ENCODE measurements at regions not wholly inside any gene's neighbourhood (a gene's known extent, or its start where the extent isn't known, plus 50 kb on each side); places are given as distances from the start of the nearest gene placed in this dataset.
"Not testable (repeated sequence)": the region's sequence is repeated elsewhere in the genome, so short reads cannot be mapped to it uniquely, and the experiment has no call there.

DNA sequence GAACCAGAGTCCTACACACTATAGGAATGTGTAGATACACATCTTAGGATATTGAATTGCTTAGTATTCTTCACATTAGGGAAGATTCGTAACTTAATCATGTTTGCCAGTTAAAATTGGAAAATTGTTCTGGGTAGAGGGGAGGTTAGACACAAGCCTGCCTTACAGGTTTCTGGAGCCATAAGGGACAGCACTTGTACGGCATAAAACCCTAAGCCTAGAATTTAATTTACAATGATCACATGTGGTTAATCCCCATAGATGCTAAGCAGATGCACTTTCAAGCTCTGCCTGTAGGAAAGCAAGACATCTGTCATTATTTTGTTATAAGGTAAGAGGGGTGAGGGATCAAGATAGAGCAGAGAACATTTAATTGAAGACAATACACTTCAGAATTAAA lies 820.7 kb downstream of the NCAM2 start:
- intact Hi-C loops (cut with micrococcal nuclease), result no loop called here
- no peak overlapping the region for H3K27ac Mint-ChIP-seq
- no peaks in the 10 kb centered on the region for H3K36me3 Mint-ChIP-seq (ENCODE audit: low read depth)
- no peaks in the 10 kb centered on the region for H3K4me1 Mint-ChIP-seq (ENCODE audit: low read depth)
- no peak overlapping the region for H3K4me3 Mint-ChIP-seq (ENCODE audit: low read depth)
- DNase-seq (ENCODE audit: low spot score), result no peak
- H3K27me3 Mint-ChIP-seq (ENCODE audit: low read depth), result no peaks in the 10 kb centered on the region
- peaks cover 31% of the 10 kb centered on the region for H3K9me3 Mint-ChIP-seq

DNA sequence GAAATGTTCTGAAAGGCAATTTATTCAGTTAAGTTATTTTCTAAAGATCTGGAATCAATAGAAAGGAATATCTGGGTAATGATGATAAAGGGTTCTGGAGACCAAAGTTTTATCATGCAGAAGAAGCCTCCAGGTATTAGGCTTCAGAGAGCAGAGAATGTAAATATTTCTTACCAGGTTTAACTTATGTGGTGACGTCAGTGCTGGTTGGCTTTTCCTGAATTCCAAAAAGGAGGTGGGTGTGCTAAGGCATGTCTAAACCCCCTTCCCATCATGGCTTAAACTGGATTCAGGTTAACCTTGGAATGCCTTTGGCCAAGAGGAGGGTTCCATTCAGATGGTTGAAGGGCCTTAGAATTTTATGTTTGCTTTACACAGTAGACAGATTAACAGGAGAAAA lies 829.9 kb downstream of the NCAM2 start:
- H3K4me3 Mint-ChIP-seq (ENCODE audit: low read depth), result no peak overlapping the region
- intact Hi-C loops (cut with micrococcal nuclease), result no loop called here
- no peak for DNase-seq (ENCODE audit: low spot score)
- H3K9me3 Mint-ChIP-seq, result peaks cover 29% of the 10 kb centered on the region
- H3K27me3 Mint-ChIP-seq (ENCODE audit: low read depth), result no peaks in the 10 kb centered on the region
- no peaks in the 10 kb centered on the region for H3K4me1 Mint-ChIP-seq (ENCODE audit: low read depth)
- H3K27ac Mint-ChIP-seq, result no peak overlapping the region
- H3K36me3 Mint-ChIP-seq (ENCODE audit: low read depth), result no peaks in the 10 kb centered on the region

DNA sequence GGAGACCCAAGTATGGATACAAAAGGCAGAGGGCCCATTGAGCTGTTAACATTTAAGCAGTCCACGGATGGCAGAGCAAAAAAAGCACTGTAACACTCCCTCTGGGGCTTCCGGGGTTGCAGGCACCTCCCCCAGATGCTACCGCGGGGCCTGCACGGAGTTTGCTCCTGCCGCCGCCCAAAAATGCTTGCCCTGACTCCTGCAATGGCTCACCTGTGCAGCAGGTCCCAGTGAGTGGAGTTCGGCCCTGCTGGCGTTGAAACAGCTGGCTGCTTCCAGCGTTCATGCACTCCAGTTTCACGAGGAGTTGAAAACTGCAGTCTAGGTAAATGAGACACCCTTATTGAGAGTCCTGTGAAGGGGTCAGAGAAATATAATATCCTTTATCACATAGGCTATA lies 832.8 kb downstream of the NCAM2 start:
- no peaks in the 10 kb centered on the region for H3K36me3 Mint-ChIP-seq (ENCODE audit: low read depth)
- H3K27ac Mint-ChIP-seq, result no peak overlapping the region
- DNase-seq (ENCODE audit: low spot score), result no peak
- no peak overlapping the region for H3K4me3 Mint-ChIP-seq (ENCODE audit: low read depth)
- no peaks in the 10 kb centered on the region for H3K4me1 Mint-ChIP-seq (ENCODE audit: low read depth)
- intact Hi-C loops (cut with micrococcal nuclease), result no loop called here
- peaks cover 27% of the 10 kb centered on the region for H3K9me3 Mint-ChIP-seq
- H3K27me3 Mint-ChIP-seq (ENCODE audit: low read depth), result no peaks in the 10 kb centered on the region

DNA sequence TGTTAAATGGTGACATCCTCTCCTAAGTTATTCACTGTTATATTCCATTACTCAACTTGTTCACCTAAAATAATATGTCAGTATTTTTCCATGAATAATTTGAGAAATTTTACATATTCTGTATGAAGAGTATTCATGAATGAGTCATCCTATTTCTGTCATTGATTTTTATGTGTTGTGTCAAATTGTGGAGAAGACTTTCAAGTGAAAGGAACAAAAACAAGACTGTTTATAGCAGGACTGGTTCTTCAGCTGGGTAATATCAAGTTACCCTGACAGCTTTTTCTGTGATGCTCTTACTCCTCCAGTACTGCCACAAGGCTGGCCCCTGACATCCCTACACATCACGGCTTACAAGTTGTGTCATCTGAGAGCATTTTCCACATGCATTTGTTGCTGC lies 847.7 kb downstream of the NCAM2 start:
- Mint-ChIP-seq H3K4me3 (ENCODE audit: low read depth) (no peak overlapping the region), H3K9me3 (peaks cover 28% of the 10 kb centered on the region), H3K36me3 (ENCODE audit: low read depth) (no peaks in the 10 kb centered on the region), H3K4me1 (ENCODE audit: low read depth) (no peaks in the 10 kb centered on the region), H3K27ac (no peak overlapping the region), H3K27me3 (ENCODE audit: low read depth) (no peaks in the 10 kb centered on the region)
- DNase-seq (ENCODE audit: low spot score), result no peak
- intact Hi-C loops (cut with micrococcal nuclease), result no loop called here

DNA sequence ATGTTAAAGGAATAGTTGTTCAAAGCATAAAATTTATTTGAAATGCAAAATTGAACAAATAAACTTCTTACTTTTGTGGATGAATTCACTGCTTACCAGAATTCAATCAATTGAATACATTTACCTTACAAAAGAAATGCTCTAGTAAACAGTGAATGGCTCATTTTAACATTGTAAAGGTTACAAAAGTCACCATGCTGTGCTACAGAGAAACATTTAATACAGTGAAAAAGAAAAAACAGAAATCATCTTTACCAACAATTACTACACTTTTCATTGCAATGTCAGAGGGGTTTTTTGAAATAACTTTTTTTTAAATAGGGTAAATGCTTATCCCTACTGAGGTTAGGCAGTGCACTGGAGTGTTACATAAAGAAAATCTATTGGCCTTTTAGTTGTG lies 853.0 kb downstream of the NCAM2 start:
- no peak for DNase-seq (ENCODE audit: low spot score)
- no peak overlapping the region for H3K27ac Mint-ChIP-seq
- H3K27me3 Mint-ChIP-seq (ENCODE audit: low read depth), result no peaks in the 10 kb centered on the region
- intact Hi-C loops (cut with micrococcal nuclease), result no loop called here
- H3K9me3 Mint-ChIP-seq, result peaks cover 23% of the 10 kb centered on the region
- H3K4me3 Mint-ChIP-seq (ENCODE audit: low read depth), result no peak overlapping the region
- H3K36me3 Mint-ChIP-seq (ENCODE audit: low read depth), result no peaks in the 10 kb centered on the region
- no peaks in the 10 kb centered on the region for H3K4me1 Mint-ChIP-seq (ENCODE audit: low read depth)

DNA sequence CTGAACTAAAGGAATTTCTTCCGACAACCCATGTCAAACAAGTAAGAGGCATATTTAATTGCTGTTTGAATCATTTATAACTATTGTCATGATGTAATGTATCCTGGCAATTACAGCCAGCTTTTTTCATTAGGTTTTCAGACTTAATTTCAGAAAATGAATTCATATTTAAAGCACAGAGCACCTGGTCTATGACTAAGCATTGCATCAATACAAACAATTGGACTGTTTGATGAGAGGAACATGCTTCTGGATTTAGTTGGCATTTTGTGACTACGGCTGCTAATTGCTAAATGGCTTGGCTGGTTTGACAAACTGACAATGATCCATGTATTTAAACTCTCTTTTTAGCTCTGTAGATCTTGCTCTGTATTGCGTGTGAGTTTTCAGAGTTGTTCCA lies 853.4 kb downstream of the NCAM2 start:
- H3K4me1 Mint-ChIP-seq (ENCODE audit: low read depth), result no peaks in the 10 kb centered on the region
- intact Hi-C loops (cut with micrococcal nuclease), result no loop called here

DNA sequence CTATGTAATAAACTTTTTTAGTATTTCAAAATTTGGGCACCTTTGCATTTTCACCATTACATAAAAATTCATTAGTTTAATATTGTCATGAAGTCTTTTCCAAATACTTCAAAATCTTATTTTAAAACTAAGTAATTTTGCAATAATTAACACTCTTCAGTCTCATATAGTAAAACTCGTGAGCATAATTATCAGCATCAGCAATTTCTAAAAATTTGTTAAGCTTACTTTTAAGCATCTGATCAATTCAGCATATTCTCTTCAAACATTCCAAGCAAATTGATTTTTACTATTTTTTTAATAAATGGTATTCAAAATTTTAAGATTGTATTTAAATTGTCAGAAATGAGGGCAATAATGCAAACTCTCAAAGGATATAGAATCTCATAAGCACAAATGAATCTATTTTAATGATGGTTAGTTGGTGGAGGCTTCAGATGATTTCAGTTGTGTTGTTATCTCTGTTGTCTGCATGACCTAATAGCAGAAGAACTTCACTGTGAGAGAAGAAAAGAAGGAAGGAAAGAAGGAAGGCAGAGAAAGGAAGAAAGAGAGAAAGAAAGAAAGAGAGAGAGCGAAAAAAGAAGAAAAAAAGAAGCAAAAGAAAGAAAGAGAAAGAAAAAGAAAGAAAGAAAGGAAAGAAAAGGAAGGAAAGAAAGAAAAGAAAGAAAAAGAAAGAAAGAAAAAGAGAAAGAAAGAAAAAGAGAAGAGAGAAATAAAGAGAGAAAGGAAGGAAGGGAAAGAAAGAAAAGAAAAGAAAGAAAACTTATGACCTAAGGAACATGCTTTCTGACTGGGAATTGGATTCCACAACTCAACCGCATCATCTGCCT lies 860.5 kb downstream of the NCAM2 start:
- H3K27me3 Mint-ChIP-seq (ENCODE audit: low read depth), result no peaks in the 10 kb centered on the region
- no peaks in the 10 kb centered on the region for H3K36me3 Mint-ChIP-seq (ENCODE audit: low read depth)
- no peak overlapping the region for H3K4me3 Mint-ChIP-seq (ENCODE audit: low read depth)
- intact Hi-C loops (cut with micrococcal nuclease), result no loop called here
- H3K4me1 Mint-ChIP-seq (ENCODE audit: low read depth), result peaks cover 1% of the 10 kb centered on the region
- H3K27ac Mint-ChIP-seq, result no peak overlapping the region
- H3K9me3 Mint-ChIP-seq, result peaks cover 23% of the 10 kb centered on the region
- no peak for DNase-seq (ENCODE audit: low spot score)

More for the DNA sequence above, 853.4 kb downstream of the NCAM2 start:
- H3K9me3 Mint-ChIP-seq, result peaks cover 20% of the 10 kb centered on the region
- no peaks in the 10 kb centered on the region for H3K36me3 Mint-ChIP-seq (ENCODE audit: low read depth)
- no peak for DNase-seq (ENCODE audit: low spot score)
- no peak overlapping the region for H3K4me3 Mint-ChIP-seq (ENCODE audit: low read depth)
- no peaks in the 10 kb centered on the region for H3K27me3 Mint-ChIP-seq (ENCODE audit: low read depth)
- H3K27ac Mint-ChIP-seq, result no peak overlapping the region

DNA sequence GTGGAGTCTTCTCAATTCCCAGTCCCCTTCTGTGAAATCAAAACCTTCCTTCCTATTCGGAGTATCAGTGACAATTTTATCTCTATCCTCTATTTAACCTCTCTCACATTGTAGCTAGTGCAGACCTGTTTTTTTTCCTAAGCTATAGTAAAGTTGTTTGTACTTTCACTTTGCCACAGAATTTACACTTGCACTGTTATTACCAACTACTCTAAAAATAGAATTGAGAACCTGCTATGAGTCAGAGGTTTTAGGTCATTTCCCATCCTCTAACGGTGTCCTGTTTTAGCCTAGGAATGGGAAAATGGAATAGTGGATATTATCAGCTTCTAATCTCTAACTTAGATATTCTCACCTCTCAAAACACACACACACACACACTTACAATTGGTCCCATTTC lies 862.7 kb downstream of the NCAM2 start:
- Mint-ChIP-seq H3K36me3 (ENCODE audit: low read depth) (no peaks in the 10 kb centered on the region), H3K4me3 (ENCODE audit: low read depth) (no peak overlapping the region), H3K4me1 (ENCODE audit: low read depth) (peaks cover 1% of the 10 kb centered on the region), H3K27me3 (ENCODE audit: low read depth) (no peaks in the 10 kb centered on the region), H3K27ac (no peak overlapping the region), H3K9me3 (peaks cover 14% of the 10 kb centered on the region)
- intact Hi-C loops (cut with micrococcal nuclease), result no loop called here
- DNase-seq (ENCODE audit: low spot score), result no peak

DNA sequence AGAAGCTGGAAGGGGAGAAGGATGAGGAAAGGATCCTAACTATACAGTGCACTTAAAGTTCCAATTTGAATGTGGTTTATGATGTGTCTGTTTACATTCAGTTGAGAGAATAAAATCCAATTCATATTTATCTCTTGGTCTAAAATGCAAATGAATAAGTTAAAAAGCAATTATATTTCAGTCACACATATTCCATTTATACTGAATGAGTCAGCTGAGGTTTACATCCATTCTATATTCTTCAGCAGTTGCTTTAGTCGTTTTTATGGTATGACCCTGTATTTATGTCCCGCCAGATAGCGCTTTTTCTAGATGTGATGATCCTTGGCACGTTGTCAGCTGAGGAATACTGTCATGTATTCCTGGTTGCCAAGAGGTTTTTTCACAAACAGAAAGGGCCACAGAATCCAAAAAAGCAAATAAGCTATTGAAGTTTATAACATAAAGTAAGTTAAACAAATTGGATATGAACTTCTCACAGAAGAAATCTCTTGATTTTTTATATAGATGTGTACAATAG lies 866.2 kb downstream of the NCAM2 start:
- H3K9me3 Mint-ChIP-seq, result peaks cover 17% of the 10 kb centered on the region
- H3K4me3 Mint-ChIP-seq (ENCODE audit: low read depth), result no peak overlapping the region
- H3K27me3 Mint-ChIP-seq (ENCODE audit: low read depth), result no peaks in the 10 kb centered on the region
- H3K36me3 Mint-ChIP-seq (ENCODE audit: low read depth), result no peaks in the 10 kb centered on the region
- H3K4me1 Mint-ChIP-seq (ENCODE audit: low read depth), result peaks cover 1% of the 10 kb centered on the region
- intact Hi-C loops (cut with micrococcal nuclease), result no loop called here
- DNase-seq (ENCODE audit: low spot score), result no peak
- H3K27ac Mint-ChIP-seq, result no peak overlapping the region

DNA sequence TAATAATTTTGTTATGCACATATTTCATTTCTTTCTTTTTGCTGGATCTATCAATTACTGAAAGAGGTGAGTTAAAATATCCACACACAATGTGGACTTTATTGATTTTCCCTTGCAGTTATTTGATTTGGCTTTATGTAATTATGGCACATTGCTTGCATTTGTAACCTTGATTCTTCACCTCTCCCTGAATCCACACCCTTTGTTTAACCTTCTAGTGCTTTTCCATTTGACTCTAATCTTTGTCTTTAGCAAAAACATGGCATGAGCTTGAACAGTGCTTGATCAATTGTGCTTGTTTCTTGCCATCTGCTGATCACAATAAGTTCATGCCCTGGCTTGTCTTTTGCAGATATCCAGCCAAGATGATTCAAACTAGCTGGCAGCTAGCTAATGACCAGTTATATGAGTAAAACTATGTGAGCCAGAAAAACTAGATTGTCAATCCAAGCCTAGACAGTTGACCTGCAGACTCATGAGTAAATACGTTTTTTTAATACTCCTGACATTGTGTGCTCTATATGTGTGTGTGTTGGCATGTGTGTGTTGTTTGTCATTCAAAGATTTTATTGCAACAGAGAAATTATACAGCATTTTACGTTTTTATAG lies 899.2 kb downstream of the NCAM2 start:
- DNase-seq (ENCODE audit: low spot score), result no peak
- H3K27ac Mint-ChIP-seq, result no peak overlapping the region
- no peaks in the 10 kb centered on the region for H3K4me1 Mint-ChIP-seq (ENCODE audit: low read depth)
- intact Hi-C loops (cut with micrococcal nuclease), result no loop called here
- H3K4me3 Mint-ChIP-seq (ENCODE audit: low read depth), result no peak overlapping the region
- no peaks in the 10 kb centered on the region for H3K36me3 Mint-ChIP-seq (ENCODE audit: low read depth)
- H3K9me3 Mint-ChIP-seq, result peaks cover 38% of the 10 kb centered on the region
- H3K27me3 Mint-ChIP-seq (ENCODE audit: low read depth), result no peaks in the 10 kb centered on the region

DNA sequence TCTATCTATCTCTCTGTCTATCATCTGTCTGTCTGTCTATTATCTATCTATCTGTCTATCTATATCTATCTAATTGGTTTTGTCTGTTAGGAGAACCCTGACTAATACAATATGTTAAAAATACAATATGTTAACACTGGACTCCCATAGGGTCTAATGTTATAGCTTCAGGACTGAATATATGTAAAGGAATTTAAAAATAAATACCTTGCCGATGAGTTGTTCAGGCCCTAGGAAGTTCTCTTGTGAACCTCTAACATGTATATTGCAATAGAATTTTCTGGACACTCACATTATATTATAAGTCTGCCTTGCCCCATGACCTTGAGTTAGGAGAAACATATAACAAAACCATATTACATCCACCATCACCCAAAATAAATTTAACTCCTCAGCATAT lies 900.6 kb downstream of the NCAM2 start:
- intact Hi-C loops (cut with micrococcal nuclease), result no loop called here
- H3K4me1 Mint-ChIP-seq (ENCODE audit: low read depth), result no peaks in the 10 kb centered on the region

DNA sequence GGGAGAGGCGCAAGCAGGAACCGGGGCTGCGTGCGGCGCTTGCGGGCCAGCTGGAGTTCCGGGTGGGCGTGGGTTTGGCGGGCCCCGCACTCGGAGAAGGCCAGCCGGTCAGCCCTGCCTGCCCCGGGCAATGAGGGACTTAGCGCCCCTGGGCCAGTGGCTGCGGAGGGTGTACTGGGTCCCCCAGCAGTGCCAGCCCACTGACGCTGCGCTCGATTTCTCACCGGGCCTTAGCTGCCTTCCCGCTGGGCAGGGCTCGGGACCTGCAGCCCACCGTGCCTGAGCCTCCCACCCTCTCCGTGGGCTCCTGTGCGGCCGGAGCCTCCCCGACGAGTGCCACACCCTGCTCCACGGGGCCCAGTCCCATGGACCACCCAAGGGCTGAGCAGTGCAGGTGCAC lies 904.2 kb downstream of the NCAM2 start:
- H3K4me3 Mint-ChIP-seq (ENCODE audit: low read depth); H3K4me1 Mint-ChIP-seq (ENCODE audit: low read depth); intact Hi-C loops (cut with micrococcal nuclease); H3K27ac Mint-ChIP-seq; H3K27me3 Mint-ChIP-seq (ENCODE audit: low read depth); H3K36me3 Mint-ChIP-seq (ENCODE audit: low read depth); DNase-seq (ENCODE audit: low spot score): not testable (repeated sequence)
- peaks cover 21% of the 10 kb centered on the region for H3K9me3 Mint-ChIP-seq

More for the DNA sequence above, 900.6 kb downstream of the NCAM2 start:
- peaks cover 35% of the 10 kb centered on the region for H3K9me3 Mint-ChIP-seq
- no peak overlapping the region for H3K27ac Mint-ChIP-seq
- no peak for DNase-seq (ENCODE audit: low spot score)
- H3K27me3 Mint-ChIP-seq (ENCODE audit: low read depth), result no peaks in the 10 kb centered on the region
- no peaks in the 10 kb centered on the region for H3K36me3 Mint-ChIP-seq (ENCODE audit: low read depth)
- no peak overlapping the region for H3K4me3 Mint-ChIP-seq (ENCODE audit: low read depth)

DNA sequence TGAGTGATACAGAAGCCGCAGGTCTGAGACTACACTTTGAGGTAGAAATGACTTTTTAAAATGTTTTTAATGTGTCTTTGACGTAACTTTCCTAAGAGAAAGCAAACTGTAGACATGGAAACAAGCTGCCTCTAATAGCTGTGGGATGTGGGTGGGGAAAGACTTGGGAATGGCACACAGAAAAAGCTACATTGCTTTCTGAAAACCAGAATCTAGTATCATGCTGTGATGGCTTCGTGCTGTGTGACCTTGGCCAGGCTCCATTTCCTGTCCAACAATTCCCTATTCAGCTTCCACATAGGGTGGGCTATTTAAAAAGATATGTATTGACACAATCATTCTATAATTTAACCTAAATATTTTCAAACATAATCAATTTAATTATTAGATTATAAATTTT lies 909.1 kb downstream of the NCAM2 start:
- peaks cover 26% of the 10 kb centered on the region for H3K9me3 Mint-ChIP-seq
- no peaks in the 10 kb centered on the region for H3K36me3 Mint-ChIP-seq (ENCODE audit: low read depth)
- H3K4me3 Mint-ChIP-seq (ENCODE audit: low read depth), result no peak overlapping the region
- H3K4me1 Mint-ChIP-seq (ENCODE audit: low read depth), result no peaks in the 10 kb centered on the region
- H3K27me3 Mint-ChIP-seq (ENCODE audit: low read depth), result no peaks in the 10 kb centered on the region
- no peak for DNase-seq (ENCODE audit: low spot score)
- intact Hi-C loops (cut with micrococcal nuclease), result no loop called here
- H3K27ac Mint-ChIP-seq, result no peak overlapping the region
